Ishikawa (cell line): ENCODE measurements at regions not wholly inside any gene's neighbourhood (a gene's known extent, or its start where the extent isn't known, plus 50 kb on each side); places are given as distances from the start of the nearest gene placed in this dataset.

Experiments used
- CEBPB ChIP-seq: IDR thresholded peaks from 2 replicates; pipeline ENCODE4 v1.6.1; 2012
- CREB1 ChIP-seq: IDR thresholded peaks from 2 replicates; pipeline ENCODE4 v1.6.1; 2012; ENCODE audit warnings: low read depth
- EGR1 ChIP-seq: IDR thresholded peaks from 2 replicates; pipeline ENCODE4 v1.6.1; 2012
- EP300 ChIP-seq: IDR thresholded peaks from 2 replicates; pipeline ENCODE4 v1.6.1; 2012; ENCODE audit warnings: borderline replicate concordance
- FOXM1 ChIP-seq: IDR thresholded peaks from 2 replicates; pipeline ENCODE4 v1.6.1; 2012; ENCODE audit warnings: low read depth, borderline replicate concordance
- MAX ChIP-seq: IDR thresholded peaks from 2 replicates; pipeline ENCODE4 v1.6.1; 2012
- NFIC ChIP-seq: IDR thresholded peaks from 2 replicates; pipeline ENCODE4 v1.6.1; 2012
- RAD21 ChIP-seq: IDR thresholded peaks from 2 replicates; pipeline ENCODE4 v1.6.1; 2012; ENCODE audit warnings: low read depth
- REST ChIP-seq: IDR thresholded peaks from 2 replicates; pipeline ENCODE4 v1.6.1; 2012; ENCODE audit warnings: low read depth, mild to moderate bottlenecking
- TAF1 ChIP-seq: IDR thresholded peaks from 2 replicates; pipeline ENCODE4 v1.6.1; 2012; ENCODE audit warnings: low read depth, mild to moderate bottlenecking
- TCF12 ChIP-seq: IDR thresholded peaks from 2 replicates; pipeline ENCODE4 v1.6.1; 2012; ENCODE audit warnings: low read depth
- TEAD4 ChIP-seq: IDR thresholded peaks from 2 replicates; pipeline ENCODE4 v1.6.1; 2012
- USF1 ChIP-seq: IDR thresholded peaks from 2 replicates; pipeline ENCODE4 v1.6.1; 2012
- YY1 ChIP-seq: IDR thresholded peaks from 2 replicates; pipeline ENCODE4 v1.6.1; 2012; ENCODE audit warnings: low read depth
- ZBTB7A ChIP-seq: IDR thresholded peaks from 2 replicates; pipeline ENCODE4 v1.6.1; 2012; ENCODE audit warnings: low read depth

GRCh38 chr7:124643311-124643811, 122.2 kb downstream of the GPR37 start:
- TF ChIP-seq EGR1 (no peak), FOXM1 (no peak), MAX (no peak), EP300 (no peak), REST (no peak), USF1 (no peak), TEAD4 (no peak), TCF12 (no peak), NFIC (no peak), RAD21 (no peak)

- TF ChIP-seq ZBTB7A (no peak), TAF1 (no peak), TEAD4 (no peak), CREB1 (no peak), USF1 (no peak), CEBPB (no peak), RAD21 (no peak), TCF12 (no peak), NFIC (no peak), EGR1 (no peak), FOXM1 (no peak), MAX (no peak), EP300 (no peak), YY1 (no peak), REST (no peak)
Measured at GRCh38 chr7:124635416-124635815, 130.2 kb downstream of the GPR37 start.

GRCh38 chr7:124633740-124634139, 131.9 kb downstream of the GPR37 start:
- TF ChIP-seq ZBTB7A (no peak), CEBPB (no peak), FOXM1 (no peak), YY1 (no peak), NFIC (no peak), USF1 (no peak)

- TF ChIP-seq FOXM1 (no peak), REST (no peak), CEBPB (no peak), USF1 (no peak), ZBTB7A (no peak), YY1 (no peak), TCF12 (no peak), EP300 (no peak), NFIC (no peak), RAD21 (no peak), EGR1 (no peak), TEAD4 (no peak), TAF1 (no peak), MAX (no peak), CREB1 (no peak)
Measured at GRCh38 chr7:124630395-124630794, 135.2 kb downstream of the GPR37 start.
